HAP-1 (cell line): ENCODE measurements at regions not wholly inside any gene's neighbourhood (a gene's known extent, or its start where the extent isn't known, plus 50 kb on each side); places are given as distances from the start of the nearest gene placed in this dataset.

Source experiments
- DNase-seq, 2 experiments: peaks; one replicate each; pipeline ENCODE4 v3.0.0-alpha.2; 2016 to 2020; ENCODE audit warnings: low spot score in 2 of 2
- H3K27me3 ChIP-seq: fragments of 250-450 bp; sonication (Bioruptor Pico); 2 replicates; pipeline ENCODE4 v1.5.1; 2020; ENCODE audit warnings: low read depth, mild to moderate bottlenecking, moderate library complexity
- H3K36me3 ChIP-seq: fragments of 250-450 bp; sonication (Bioruptor Pico); replicated peaks from 2 replicates; pipeline ENCODE4 v1.5.1; 2020; ENCODE audit warnings: mild to moderate bottlenecking
- H3K4me1 ChIP-seq: fragments of 250-450 bp; sonication (Bioruptor Pico); 2 replicates; pipeline ENCODE4 v1.5.1; 2020; ENCODE audit warnings: mild to moderate bottlenecking
- H3K4me3 ChIP-seq: fragments of 250-450 bp; sonication (Bioruptor Pico); 2 replicates; pipeline ENCODE4 v1.5.1; 2020; ENCODE audit warnings: mild to moderate bottlenecking, moderate library complexity
- H3K9me3 ChIP-seq: fragments of 250-450 bp; sonication (Bioruptor Pico); 2 replicates; pipeline ENCODE4 v1.5.1; 2020; ENCODE audit warnings: mild to moderate bottlenecking, moderate library complexity
- in situ Hi-C: fragments of 300-500 bp; cut with MboI; formaldehyde crosslinking; loops from 3 replicates; pipeline ENCODE4 v1.14.3; 2020; ENCODE audit warnings: low sequenced_read_pairs, inconsistent platforms, mixed read lengths

- Histone ChIP-seq H3K4me1 (no peaks in the 10 kb centered on the region), H3K27me3 (no peaks in the 10 kb centered on the region), H3K9me3 (no peaks in the 10 kb centered on the region), H3K36me3 (no peaks in the 10 kb centered on the region), H3K4me3 (no peak overlapping the region)
- in situ Hi-C loops: no loop called here
- no peak for DNase-seq
These were observed 468.9 kb downstream of the ACTL7B start for GRCh38 chr9:108386859-108387384.

DNA sequence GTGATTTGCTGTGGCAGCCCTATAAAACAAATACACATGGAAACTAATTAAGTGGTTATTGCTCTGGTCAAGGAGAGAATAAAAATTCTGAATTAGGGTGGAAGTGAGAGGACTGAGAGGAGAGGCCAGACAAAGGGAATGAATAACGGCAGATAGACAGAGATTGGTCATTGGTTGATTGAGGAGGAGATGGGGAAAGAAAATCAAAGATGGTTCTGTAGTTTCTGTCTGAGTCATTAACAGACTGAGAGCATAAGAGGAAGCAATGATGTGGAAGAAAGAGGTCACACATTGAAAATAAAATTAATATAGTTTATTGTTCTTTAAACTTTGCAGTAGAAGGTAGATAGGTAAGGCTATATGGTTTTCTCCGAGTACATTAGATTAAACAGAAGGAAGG lies 469.8 kb downstream of the ACTL7B start:
- Histone ChIP-seq H3K36me3 (no peaks in the 10 kb centered on the region), H3K9me3 (no peaks in the 10 kb centered on the region), H3K4me1 (no peaks in the 10 kb centered on the region), H3K27me3 (no peaks in the 10 kb centered on the region), H3K4me3 (no peak overlapping the region)
- no peak for DNase-seq
- in situ Hi-C loops: no loop called here

GRCh38 chr9:108383796-108384195 lies 472.0 kb downstream of the ACTL7B start:
- Histone ChIP-seq H3K27me3 (no peaks in the 10 kb centered on the region), H3K9me3 (no peaks in the 10 kb centered on the region), H3K4me1 (no peaks in the 10 kb centered on the region), H3K36me3 (no peaks in the 10 kb centered on the region), H3K4me3 (no peak overlapping the region)
- in situ Hi-C loops: no loop called here
- DNase-seq: no peak

- Histone ChIP-seq H3K4me3 (no peak overlapping the region), H3K4me1 (no peaks in the 10 kb centered on the region), H3K36me3 (no peaks in the 10 kb centered on the region), H3K27me3 (no peaks in the 10 kb centered on the region), H3K9me3 (no peaks in the 10 kb centered on the region)
- in situ Hi-C loops: no loop called here
- DNase-seq: no peak
These were observed 473.5 kb downstream of the ACTL7B start for GRCh38 chr9:108382310-108382709.

DNA sequence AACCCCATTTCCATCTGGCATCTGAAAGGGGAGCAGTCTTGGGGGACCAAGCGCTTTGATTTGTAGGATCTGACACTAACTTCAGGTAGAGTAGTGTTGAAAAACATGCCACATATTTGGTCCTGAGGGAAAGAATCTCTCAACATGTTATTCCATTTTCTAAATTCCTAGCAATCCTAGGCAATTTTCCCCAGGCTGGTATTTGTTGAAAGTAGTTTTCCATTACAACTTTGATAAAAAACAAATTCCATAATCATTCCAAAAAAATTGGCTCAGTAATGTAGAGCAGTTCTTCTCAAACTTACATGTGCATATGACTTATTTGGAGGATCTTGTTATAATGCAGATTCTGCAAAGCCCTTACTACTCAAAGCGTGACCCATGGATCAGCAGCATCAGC lies 477.9 kb downstream of the ACTL7B start:
- Histone ChIP-seq H3K9me3 (no peaks in the 10 kb centered on the region), H3K4me1 (no peaks in the 10 kb centered on the region), H3K4me3 (no peak overlapping the region), H3K27me3 (no peaks in the 10 kb centered on the region), H3K36me3 (no peaks in the 10 kb centered on the region)
- no peak for DNase-seq
- in situ Hi-C loops: no loop called here

DNA sequence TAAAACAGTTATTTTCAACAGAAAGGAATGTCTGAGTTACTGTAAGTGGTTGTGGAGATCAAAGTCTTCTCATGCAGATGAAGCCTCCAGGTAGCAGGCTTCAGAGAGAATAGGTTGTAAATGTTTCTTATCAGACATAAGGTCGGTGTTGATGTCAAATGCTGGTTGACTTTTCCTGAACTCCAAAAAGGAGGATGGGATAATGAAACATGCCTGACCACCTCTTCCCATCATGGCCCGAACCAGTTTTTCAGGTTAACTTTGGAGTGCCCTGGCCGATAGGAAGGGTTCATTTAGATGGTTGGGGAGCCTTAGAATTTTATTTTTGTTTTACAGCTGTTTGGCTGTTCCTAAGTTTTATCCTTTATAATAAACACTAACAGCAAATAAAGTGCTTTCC lies 478.4 kb downstream of the ACTL7B start:
- H3K36me3 ChIP-seq: no peaks in the 10 kb centered on the region

DNA sequence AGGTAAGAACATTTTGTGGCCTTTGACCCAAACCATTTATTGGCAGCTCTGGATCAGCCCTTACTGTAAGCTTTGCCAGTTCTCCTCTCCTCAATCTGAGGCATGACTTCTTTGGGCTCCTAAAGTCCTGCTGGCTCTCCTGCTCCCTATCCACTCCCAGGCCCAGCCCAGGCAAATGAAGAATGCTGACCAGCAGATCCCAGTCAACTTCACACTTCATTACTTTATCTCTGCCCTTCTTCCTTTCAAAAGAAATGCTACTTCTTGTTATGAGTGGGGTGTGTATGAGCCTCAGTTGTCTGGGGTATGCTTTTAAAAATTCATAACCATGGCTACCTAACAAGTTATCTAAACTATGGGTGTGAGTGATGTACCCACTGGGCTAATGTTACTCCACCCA lies 479.6 kb downstream of the ACTL7B start:
- in situ Hi-C loops: no loop called here
- no peak overlapping the region for H3K4me3 ChIP-seq
- no peaks in the 10 kb centered on the region for H3K9me3 ChIP-seq
- no peaks in the 10 kb centered on the region for H3K4me1 ChIP-seq
- H3K27me3 ChIP-seq: no peaks in the 10 kb centered on the region; the same call in 1 of the 2 replicates
- no peak for DNase-seq
- no peaks in the 10 kb centered on the region for H3K36me3 ChIP-seq

More for the DNA sequence above, 478.4 kb downstream of the ACTL7B start:
- Histone ChIP-seq H3K4me1 (no peaks in the 10 kb centered on the region), H3K9me3 (no peaks in the 10 kb centered on the region), H3K4me3 (no peak overlapping the region), H3K27me3 (no peaks in the 10 kb centered on the region)
- DNase-seq: no peak
- in situ Hi-C loops: no loop called here

DNA sequence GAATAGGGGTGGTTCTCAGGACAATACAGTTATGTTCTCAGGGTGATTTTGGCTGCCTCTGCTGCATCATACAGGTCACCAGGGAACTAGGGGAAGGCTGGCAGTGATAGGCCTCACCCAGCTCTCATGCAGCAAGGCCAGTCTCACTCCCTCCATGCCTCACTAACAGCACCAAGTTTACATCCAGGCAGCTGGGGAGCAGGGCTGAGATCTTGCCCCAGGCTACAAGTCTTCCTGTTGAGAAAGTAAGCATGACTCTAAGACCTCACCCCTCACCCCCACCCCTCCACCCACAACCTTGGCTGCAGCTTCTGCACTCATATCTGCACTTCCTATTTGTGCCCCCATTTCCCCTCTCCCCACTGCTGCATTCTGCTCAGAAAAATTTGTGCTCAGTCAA lies 481.2 kb downstream of the ACTL7B start:
- Histone ChIP-seq H3K9me3 (no peaks in the 10 kb centered on the region), H3K36me3 (no peaks in the 10 kb centered on the region), H3K27me3 (no peaks in the 10 kb centered on the region; the same call in 1 of the 2 replicates), H3K4me1 (no peaks in the 10 kb centered on the region), H3K4me3 (no peak overlapping the region)
- DNase-seq: no peak
- in situ Hi-C loops: no loop called here

DNA sequence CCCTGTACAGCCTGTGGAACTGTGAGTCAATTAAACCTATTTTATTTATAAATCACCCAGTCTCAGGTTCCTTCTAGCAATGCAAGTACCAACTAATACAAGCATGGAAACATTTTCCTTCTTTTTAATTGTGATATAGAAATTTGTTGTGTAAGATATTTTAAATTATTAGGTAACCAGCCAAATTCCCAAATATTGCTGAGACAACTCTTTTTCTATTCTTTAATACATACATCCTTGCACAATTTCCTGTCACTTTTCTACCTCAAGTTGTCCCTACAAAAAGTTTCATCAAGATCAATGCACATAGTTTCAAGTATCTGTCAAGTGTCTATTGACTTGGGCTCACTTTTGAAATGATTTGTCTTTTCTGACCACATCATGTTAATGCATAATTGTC lies 488.6 kb downstream of the ACTL7B start:
- no peaks in the 10 kb centered on the region for H3K9me3 ChIP-seq
- no peaks in the 10 kb centered on the region; the same call in 1 of the 2 replicates for H3K27me3 ChIP-seq
- DNase-seq: no peak
- H3K4me3 ChIP-seq: no peak overlapping the region
- no peaks in the 10 kb centered on the region for H3K4me1 ChIP-seq
- H3K36me3 ChIP-seq: no peaks in the 10 kb centered on the region
- in situ Hi-C loops: no loop called here

DNA sequence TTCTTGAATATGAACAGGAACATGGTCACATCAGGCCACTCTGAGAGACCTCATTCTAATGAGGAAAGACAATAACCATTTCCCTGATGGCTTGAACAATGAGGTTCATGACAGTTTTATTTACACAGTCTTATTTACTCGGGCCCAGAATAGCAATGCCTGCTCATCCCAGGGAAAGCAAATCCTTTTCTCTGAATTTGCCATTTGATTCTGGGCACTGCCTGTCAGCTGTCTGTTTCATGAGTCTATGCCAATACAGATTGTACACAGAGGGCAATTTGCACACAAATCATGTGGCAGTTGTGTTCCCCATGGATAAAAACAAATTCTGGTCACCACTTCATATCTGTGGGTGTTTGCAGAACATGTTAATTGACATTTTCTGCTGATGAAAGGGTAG lies 492.5 kb downstream of the ACTL7B start:
- in situ Hi-C loops: no loop called here
- no peak for DNase-seq
- H3K27me3 ChIP-seq: no peaks in the 10 kb centered on the region

DNA sequence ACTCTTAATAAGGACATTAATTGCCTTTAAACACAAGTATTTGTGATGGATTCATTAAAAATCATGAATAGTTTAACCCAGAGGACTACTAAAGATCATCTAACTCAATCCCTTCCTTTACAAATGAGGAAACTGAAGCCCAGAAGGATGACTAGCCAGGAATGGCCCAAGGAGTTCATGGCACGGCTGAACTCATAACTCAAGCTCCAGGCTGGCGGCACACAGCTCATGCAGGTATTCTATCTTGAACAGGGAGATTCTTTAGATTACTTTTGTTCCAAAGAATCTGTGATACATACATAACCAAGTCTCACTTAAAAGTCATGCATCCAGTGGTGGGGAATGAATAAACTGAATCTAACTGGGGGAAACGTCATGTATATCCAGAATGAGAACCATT lies 495.5 kb downstream of the ACTL7B start:
- DNase-seq: no peak
- Histone ChIP-seq H3K9me3 (no peaks in the 10 kb centered on the region), H3K4me3 (no peak overlapping the region), H3K4me1 (no peaks in the 10 kb centered on the region), H3K36me3 (no peaks in the 10 kb centered on the region), H3K27me3 (no peaks in the 10 kb centered on the region)
- in situ Hi-C loops: no loop called here

More for the DNA sequence above, 492.5 kb downstream of the ACTL7B start:
- no peak overlapping the region for H3K4me3 ChIP-seq
- no peaks in the 10 kb centered on the region for H3K36me3 ChIP-seq
- no peaks in the 10 kb centered on the region for H3K4me1 ChIP-seq
- no peaks in the 10 kb centered on the region for H3K9me3 ChIP-seq

DNA sequence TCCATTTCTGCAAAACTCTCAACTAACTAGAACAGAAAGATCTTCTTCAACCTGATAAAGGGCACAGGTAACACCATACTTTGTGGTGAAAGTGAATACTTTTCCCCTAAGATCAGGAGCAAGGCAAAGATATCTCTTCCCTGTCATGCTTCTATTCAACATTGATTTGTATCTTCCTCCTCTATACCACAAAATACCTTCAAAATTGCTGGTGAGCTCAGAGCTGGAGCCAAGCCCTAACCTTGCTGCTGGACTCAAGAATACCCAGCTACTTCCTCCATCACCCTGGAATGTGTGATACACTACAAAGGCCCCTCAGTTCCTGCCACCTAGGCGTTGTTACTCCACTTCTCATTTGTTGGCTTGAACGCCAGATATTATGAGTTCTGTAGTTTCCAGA lies 499.0 kb downstream of the ACTL7B start:
- Histone ChIP-seq H3K27me3 (no peaks in the 10 kb centered on the region), H3K4me3 (no peak overlapping the region), H3K9me3 (no peaks in the 10 kb centered on the region), H3K36me3 (no peaks in the 10 kb centered on the region), H3K4me1 (no peaks in the 10 kb centered on the region)
- no peak for DNase-seq
- in situ Hi-C loops: no loop called here

GRCh38 chr9:108351571-108351970 lies 504.2 kb downstream of the ACTL7B start:
- in situ Hi-C loops: no loop called here
- 0 out of 2 replicates have a peak, but pooled peaks cover 3% of the 10 kb centered on the region for H3K27me3 ChIP-seq
- H3K4me3 ChIP-seq: no peak overlapping the region
- H3K36me3 ChIP-seq: no peaks in the 10 kb centered on the region
- DNase-seq: no peak
- no peaks in the 10 kb centered on the region for H3K4me1 ChIP-seq
- no peaks in the 10 kb centered on the region for H3K9me3 ChIP-seq

GRCh38 chr9:108347463-108348188 lies 508.2 kb downstream of the ACTL7B start:
- DNase-seq: no peak
- Histone ChIP-seq H3K9me3 (no peaks in the 10 kb centered on the region), H3K4me3 (no peak overlapping the region), H3K4me1 (no peaks in the 10 kb centered on the region), H3K36me3 (no peaks in the 10 kb centered on the region), H3K27me3 (0 out of 2 replicates have a peak, but pooled peaks cover 3% of the 10 kb centered on the region)
- in situ Hi-C loops: no loop called here
